ENCODE measurements at regions not wholly inside any gene's neighbourhood (a gene's known extent, or its start where the extent isn't known, plus 50 kb on each side); places are given as distances from the start of the nearest gene placed in this dataset.

DNA sequence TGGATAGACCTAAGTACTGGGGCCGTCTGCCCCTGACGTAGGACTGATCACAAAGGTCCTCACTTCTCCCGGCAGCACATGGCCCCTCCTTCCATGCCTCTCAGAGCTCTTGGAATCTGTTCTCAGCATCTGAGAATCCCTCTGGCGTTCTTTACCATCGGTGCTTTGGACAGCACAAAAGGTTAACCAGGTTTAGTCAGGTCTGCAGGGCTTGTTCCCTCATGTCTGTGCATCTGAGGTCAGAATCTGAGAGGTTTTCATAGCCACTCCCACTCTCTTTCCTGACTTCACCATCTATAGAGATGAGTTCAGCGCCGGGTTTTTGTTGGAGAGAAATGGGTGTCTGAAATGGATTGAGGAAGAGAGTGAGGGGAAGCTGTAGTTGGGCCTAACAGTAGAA is 130.0 kb upstream of the ARHGAP5 start:
- Histone ChIP-seq H3K27ac (no peak overlapping the region), H3K27me3 (no peaks in the 10 kb centered on the region), H3K36me3 (no peaks in the 10 kb centered on the region), H3K4me1 (peaks cover 0 to 16% (median 10%) of the 10 kb centered on the region in 3 donors), H3K9me3 (no peaks in the 10 kb centered on the region), H3K4me3 (no peak overlapping the region)
- WGBS, 2 donors (ENCODE audit: low coverage in 1 of 2) = 100% methylated on average over 1 to 2 of the region's 7 CpGs
- no peak for ATAC-seq
- TF ChIP-seq, protein P1, sequence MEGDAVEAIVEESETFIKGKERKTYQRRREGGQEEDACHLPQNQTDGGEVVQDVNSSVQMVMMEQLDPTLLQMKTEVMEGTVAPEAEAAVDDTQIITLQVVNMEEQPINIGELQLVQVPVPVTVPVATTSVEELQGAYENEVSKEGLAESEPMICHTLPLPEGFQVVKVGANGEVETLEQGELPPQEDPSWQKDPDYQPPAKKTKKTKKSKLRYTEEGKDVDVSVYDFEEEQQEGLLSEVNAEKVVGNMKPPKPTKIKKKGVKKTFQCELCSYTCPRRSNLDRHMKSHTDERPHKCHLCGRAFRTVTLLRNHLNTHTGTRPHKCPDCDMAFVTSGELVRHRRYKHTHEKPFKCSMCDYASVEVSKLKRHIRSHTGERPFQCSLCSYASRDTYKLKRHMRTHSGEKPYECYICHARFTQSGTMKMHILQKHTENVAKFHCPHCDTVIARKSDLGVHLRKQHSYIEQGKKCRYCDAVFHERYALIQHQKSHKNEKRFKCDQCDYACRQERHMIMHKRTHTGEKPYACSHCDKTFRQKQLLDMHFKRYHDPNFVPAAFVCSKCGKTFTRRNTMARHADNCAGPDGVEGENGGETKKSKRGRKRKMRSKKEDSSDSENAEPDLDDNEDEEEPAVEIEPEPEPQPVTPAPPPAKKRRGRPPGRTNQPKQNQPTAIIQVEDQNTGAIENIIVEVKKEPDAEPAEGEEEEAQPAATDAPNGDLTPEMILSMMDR (IDR thresholded peaks at IDR 0.05) = no peak

DNA sequence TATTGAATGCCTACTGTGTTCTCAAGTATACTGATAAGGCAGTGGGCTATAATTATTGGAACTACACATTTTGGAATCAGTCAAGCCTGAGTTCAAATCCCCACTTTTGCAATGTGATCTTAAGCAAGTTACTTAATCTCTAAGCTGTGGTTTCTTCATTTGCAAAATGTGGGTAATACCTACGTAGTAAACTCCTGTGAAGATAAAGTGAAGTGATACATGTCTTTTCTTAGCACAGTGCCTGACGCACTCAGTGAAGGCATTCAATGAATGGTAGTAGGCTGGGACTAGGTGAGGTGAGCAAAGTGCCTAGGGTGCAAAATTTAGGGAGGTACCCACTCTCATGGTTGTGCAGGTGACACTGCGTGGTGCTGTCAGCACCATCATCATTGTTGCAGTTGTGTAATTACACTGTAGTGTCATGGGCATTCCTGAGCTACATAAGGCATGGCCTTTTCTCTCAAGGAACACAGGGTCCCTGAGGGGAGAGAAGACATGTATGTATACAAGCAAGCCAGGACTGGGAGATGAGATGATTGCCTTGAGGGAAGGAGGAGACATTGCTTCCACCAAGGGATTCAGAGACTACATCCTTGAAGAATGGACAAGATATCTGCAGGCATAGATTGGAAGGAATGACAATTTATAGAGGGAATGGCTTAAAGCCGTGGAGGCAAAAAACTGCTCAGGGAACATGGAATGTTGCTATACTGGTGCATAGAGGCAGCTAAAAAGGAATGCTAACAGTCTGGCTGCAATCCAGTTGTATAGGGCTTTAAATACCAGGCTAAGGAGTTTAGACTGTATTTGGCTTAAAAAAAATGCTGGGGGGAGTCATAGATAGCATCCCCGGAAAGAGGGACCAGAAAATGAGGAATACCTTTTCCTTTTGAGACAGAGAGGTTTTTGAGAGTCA is 129.2 kb upstream of the ARHGAP5 start:
- H3K9me3 ChIP-seq = no peaks in the 10 kb centered on the region
- H3K4me3 ChIP-seq = no peak overlapping the region
- no peak overlapping the region for H3K27ac ChIP-seq
- no peak for TF ChIP-seq POLR2A (IDR thresholded peaks at IDR 0.05)
- TF ChIP-seq, protein P1 (IDR thresholded peaks at IDR 0.05) = no peak
- no peak for TF ChIP-seq POLR2AphosphoS5 (IDR thresholded peaks at IDR 0.05)
- TF ChIP-seq EP300 (IDR thresholded peaks at IDR 0.05) = no peak
- WGBS, 2 donors (ENCODE audit: low coverage in 1 of 2) = 79 to 83% methylated on average over 3 to 4 of the region's 5 CpGs
- no peaks in the 10 kb centered on the region for H3K36me3 ChIP-seq
- H3K27me3 ChIP-seq = no peaks in the 10 kb centered on the region
- ATAC-seq = no peak
- H3K4me1 ChIP-seq = peaks cover 0 to 16% (median 10%) of the 10 kb centered on the region in 3 donors

DNA sequence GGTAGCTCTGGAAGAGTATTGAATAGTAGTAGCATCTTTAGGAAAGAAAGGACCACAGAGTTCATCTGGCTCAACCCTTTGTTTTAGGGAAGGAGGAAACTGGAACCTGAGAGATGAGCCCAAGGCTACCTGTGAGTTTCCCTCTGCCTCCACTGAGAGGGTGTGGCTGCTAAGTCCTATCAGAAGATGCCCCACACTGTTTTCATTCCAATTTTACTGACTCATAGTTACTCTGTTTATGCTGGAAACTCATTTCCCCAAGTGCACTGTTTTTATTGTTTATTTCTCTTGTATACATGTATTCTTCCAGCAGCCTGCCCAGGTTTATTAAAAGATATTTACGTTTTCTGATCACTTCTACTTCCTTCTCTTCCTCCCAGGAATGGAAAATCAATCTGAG is 127.4 kb upstream of the ARHGAP5 start:
- no peaks in the 10 kb centered on the region for H3K9me3 ChIP-seq
- WGBS, 2 donors (ENCODE audit: low coverage in 1 of 2) = 79 to 86% methylated on average over 1 of the region's 1 CpG
- TF ChIP-seq POLR2AphosphoS5 (IDR thresholded peaks at IDR 0.05) (no peak), POLR2A (IDR thresholded peaks at IDR 0.05) (no peak), EP300 (IDR thresholded peaks at IDR 0.05) (no peak)
- TF ChIP-seq, protein P1 (IDR thresholded peaks at IDR 0.05) = no peak
- no peaks in the 10 kb centered on the region for H3K36me3 ChIP-seq
- H3K4me3 ChIP-seq = no peak overlapping the region
- ATAC-seq = no peak
- peaks cover 0 to 16% (median 10%) of the 10 kb centered on the region in 3 donors for H3K4me1 ChIP-seq
- H3K27me3 ChIP-seq = no peaks in the 10 kb centered on the region
- no peak overlapping the region for H3K27ac ChIP-seq

DNA sequence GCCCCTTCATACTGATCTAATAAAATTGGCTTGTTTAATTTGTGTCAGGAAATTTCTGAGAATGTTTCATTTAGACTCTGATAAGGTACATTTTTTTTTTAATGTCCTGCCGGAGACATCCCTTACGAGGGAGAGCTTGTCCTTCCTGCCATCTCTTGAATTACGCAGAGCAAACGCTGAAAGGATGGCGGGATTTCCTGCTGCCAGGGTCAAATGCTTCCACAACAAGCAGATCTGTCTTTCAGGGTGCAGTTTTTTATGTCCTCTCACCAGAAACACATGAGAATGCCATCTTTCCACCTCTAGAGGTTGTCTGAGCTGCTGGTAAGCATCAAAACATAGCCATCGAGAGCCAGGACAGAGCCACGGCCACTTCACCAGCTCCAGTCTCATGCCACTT is 126.8 kb upstream of the ARHGAP5 start:
- no peaks in the 10 kb centered on the region for H3K27me3 ChIP-seq
- ATAC-seq = no peak
- peaks cover 0 to 16% (median 10%) of the 10 kb centered on the region in 3 donors for H3K4me1 ChIP-seq
- H3K4me3 ChIP-seq = no peak overlapping the region
- TF ChIP-seq POLR2AphosphoS5 (IDR thresholded peaks at IDR 0.05) (no peak), POLR2A (IDR thresholded peaks at IDR 0.05) (no peak), EP300 (IDR thresholded peaks at IDR 0.05) (no peak)
- TF ChIP-seq, protein P1 (IDR thresholded peaks at IDR 0.05) = no peak
- H3K27ac ChIP-seq = no peak overlapping the region
- H3K36me3 ChIP-seq = no peaks in the 10 kb centered on the region
- H3K9me3 ChIP-seq = no peaks in the 10 kb centered on the region
- 58 to 60% methylated on average over 1 to 4 of the region's 7 CpGs for WGBS, 2 donors (ENCODE audit: low coverage in 1 of 2)

All from gastroesophageal sphincter (tissue), 4 donors.